ENCODE measurements at regions not wholly inside any gene's neighbourhood (a gene's known extent, or its start where the extent isn't known, plus 50 kb on each side); places are given as distances from the start of the nearest gene placed in this dataset.

GRCh38 chr13:99031832-99032231 is 54.0 kb upstream of the DOCK9 start:
- Histone ChIP-seq H3K36me3 (ENCODE audit: control insufficient read depth in 1 of 2, insufficient read depth in 2 of 2, low read length in 2 of 2) (no peaks in the 10 kb centered on the region), H3K27ac (ENCODE audit: low read depth, low read length) (no peak overlapping the region), H3K9me2 (ENCODE audit: insufficient read depth) (no peaks in the 10 kb centered on the region), H3K79me2 (ENCODE audit: insufficient read depth, low read length) (no peaks in the 10 kb centered on the region), H2AFZ (ENCODE audit: low read depth, low read length, poor library complexity, severe bottlenecking) (no peak overlapping the region), H3K4me3 (replicated peaks in 1 of 2; ENCODE audit: low read depth in 1 of 2, low read length in 2 of 2) (no peak overlapping the region), H3K4me2 (ENCODE audit: low read length) (peak overlapping the region; percentile 19), H3K9me3 (ENCODE audit: control insufficient read depth in 1 of 2, insufficient read depth in 1 of 2, low read depth in 1 of 2, low read length in 2 of 2) (0 out of 4 replicates have a peak, but pooled peaks cover 0 to 3% of the 10 kb centered on the region in 2 experiments), H4K20me1 (ENCODE audit: insufficient read depth) (no peaks in the 10 kb centered on the region), H3K4me1 (ENCODE audit: control insufficient read depth in 1 of 2, insufficient read depth in 2 of 2, low read length in 2 of 2) (peaks cover 3 to 36% of the 10 kb centered on the region in 2 experiments), H3K9ac (ENCODE audit: low read length) (no peak overlapping the region), H3K27me3 (ENCODE audit: insufficient read depth, low read length) (no peaks in the 10 kb centered on the region)
- no peak for DNase-seq (ENCODE audit: low read depth, low spot score)
- POLR2A ChIA-PET, result no interaction called here
- CTCF ChIA-PET, result interaction anchor here (1.0 kb wide), 1 partner anchor 192 kb away, joined by 3 read pairs; no protein-coding TSS in a partner anchor
- RAD21 ChIA-PET (ENCODE audit: low non-redundant PET in 1 of 2, low total read pairs in 2 of 2, uncharacterized antibody in 2 of 2, unreplicated experiment in 2 of 2), result interaction anchor here in 1 of 2 experiments (0.6 kb wide), 1 partner anchor 160 kb away, joined by 3 read pairs; no protein-coding TSS in a partner anchor
- TF ChIP-seq JUND (IDR thresholded peaks at IDR 0.05) (no peak), TCF7L2 (IDR thresholded peaks at IDR 0.05; ENCODE audit: borderline replicate concordance, extremely low read depth, insufficient read depth, insufficient read length) (no peak), ELF1 (IDR thresholded peaks at IDR 0.05; ENCODE audit: borderline replicate concordance, low read depth) (no peak), CBX3 (IDR thresholded peaks at IDR 0.05; ENCODE audit: low read depth) (no peak), RAD21 (IDR thresholded peaks at IDR 0.05; ENCODE audit: low read depth) (no peak), EZH2phosphoT487 (IDR thresholded peaks at IDR 0.05; ENCODE audit: borderline replicate concordance) (no peak), FOSL1 (IDR thresholded peaks at IDR 0.05; ENCODE audit: low read depth) (0 out of 2 replicates have a peak, but pooled peaks have one; percentile 14), SP1 (IDR thresholded peaks at IDR 0.05; ENCODE audit: low read depth) (no peak), SRF (IDR thresholded peaks at IDR 0.05; ENCODE audit: low read depth) (no peak)
- peak; percentile 63 for ATAC-seq
- intact Hi-C loops (cut with micrococcal nuclease), result loop anchor here (2.0 kb wide), 1 partner anchor 359 kb away; no protein-coding TSS in a partner anchor
- no TSS peak for BruUV-seq (replicated peaks)

GRCh38 chr13:99033814-99034213 is 56.0 kb upstream of the DOCK9 start:
- no peak for TF ChIP-seq SP1 (IDR thresholded peaks at IDR 0.05; ENCODE audit: low read depth)
- TF ChIP-seq CTCF (IDR thresholded peaks at IDR 0.05 in 2 of 3, conservative IDR thresholded peaks at IDR 0.05 in 1 of 3; ENCODE audit: borderline replicate concordance in 1 of 3, insufficient read depth in 1 of 3, low read depth in 2 of 3, low read length in 2 of 3), result peak; percentile 49 to 66 (median 49); a peak in 5 of 6 replicates
- TF ChIP-seq RAD21 (IDR thresholded peaks at IDR 0.05; ENCODE audit: low read depth), result peak; percentile 66
- no peak for TF ChIP-seq SRF (IDR thresholded peaks at IDR 0.05; ENCODE audit: low read depth)
- intact Hi-C loops (cut with micrococcal nuclease), result loop anchor here (1.0 to 2.0 kb wide), 2 partner anchors 194 to 361 kb away; no protein-coding TSS in a partner anchor
- Histone ChIP-seq H3K36me3 (ENCODE audit: control insufficient read depth in 1 of 2, insufficient read depth in 2 of 2, low read length in 2 of 2) (no peaks in the 10 kb centered on the region), H3K27ac (ENCODE audit: low read depth, low read length) (no peak overlapping the region), H2AFZ (ENCODE audit: low read depth, low read length, poor library complexity, severe bottlenecking) (no peak overlapping the region), H3K9ac (ENCODE audit: low read length) (no peak overlapping the region), H3K4me1 (ENCODE audit: control insufficient read depth in 1 of 2, insufficient read depth in 2 of 2, low read length in 2 of 2) (peaks cover 3 to 22% of the 10 kb centered on the region in 2 experiments), H3K79me2 (ENCODE audit: insufficient read depth, low read length) (0 out of 2 replicates have a peak, but pooled peaks cover 5% of the 10 kb centered on the region), H3K9me3 (ENCODE audit: control insufficient read depth in 1 of 2, insufficient read depth in 1 of 2, low read depth in 1 of 2, low read length in 2 of 2) (0 out of 4 replicates have a peak, but pooled peaks cover 0 to 3% of the 10 kb centered on the region in 2 experiments), H3K4me2 (ENCODE audit: low read length) (no peak overlapping the region), H3K27me3 (ENCODE audit: insufficient read depth, low read length) (no peaks in the 10 kb centered on the region), H3K4me3 (replicated peaks in 1 of 2; ENCODE audit: low read depth in 1 of 2, low read length in 2 of 2) (no peak overlapping the region), H4K20me1 (ENCODE audit: insufficient read depth) (no peaks in the 10 kb centered on the region), H3K9me2 (ENCODE audit: insufficient read depth) (no peaks in the 10 kb centered on the region)
- ChIA-PET RAD21 (ENCODE audit: low non-redundant PET in 1 of 2, low total read pairs in 2 of 2, uncharacterized antibody in 2 of 2, unreplicated experiment in 2 of 2) (interaction anchor here in 1 of 2 experiments (0.6 to 0.7 kb wide), 2 partner anchors 136 to 190 kb away, joined by 3 read pairs; no protein-coding TSS in a partner anchor), CTCF (interaction anchor here (0.7 to 1.5 kb wide), 4 partner anchors 13 to 194 kb away, joined by 3 to 6 read pairs (median 3); no protein-coding TSS in a partner anchor), POLR2A (no interaction called here)
- peak; percentile 71 for ATAC-seq
- no TSS peak for BruUV-seq (replicated peaks)
- no peak for DNase-seq (ENCODE audit: low read depth, low spot score)

Data from HCT116 (cell line).